ENCODE measurements at regions not wholly inside any gene's neighbourhood (a gene's known extent, or its start where the extent isn't known, plus 50 kb on each side); places are given as distances from the start of the nearest gene placed in this dataset.

DNA sequence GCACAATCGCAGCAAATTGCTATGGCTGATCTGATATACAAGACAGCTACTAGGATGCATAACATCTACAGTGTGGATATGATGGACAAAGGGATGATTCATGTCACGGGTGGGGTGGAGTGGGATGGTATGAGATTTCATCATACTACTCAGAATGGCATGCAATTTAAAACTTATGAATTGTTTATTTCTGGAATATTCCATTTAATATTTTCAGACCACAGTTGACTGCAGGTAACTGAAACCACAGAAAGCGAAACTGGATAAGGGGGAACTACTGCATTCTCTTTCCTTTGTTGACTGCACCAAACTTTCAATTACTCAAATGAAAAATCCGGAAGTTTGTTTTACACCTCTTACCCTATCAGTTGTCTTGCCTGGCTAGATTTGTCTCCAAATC lies 94.4 kb upstream of the NEUROD1 start:
- H3K4me3 ChIP-seq (ENCODE audit: low read length): no peak overlapping the region
- Mint-ChIP-seq H3K9me3 (peaks cover 0 to 5% (median 0%) of the 10 kb centered on the region in 11 donors), H3K27me3 (peaks cover 0 to 12% (median 6%) of the 10 kb centered on the region in 5 donors), H3K36me3 (peaks cover 0 to 3% (median 0%) of the 10 kb centered on the region in 5 donors), H3K4me3 (no peak overlapping the region), H3K4me1 (peaks cover 0 to 8% (median 0%) of the 10 kb centered on the region in 7 donors), H3K27ac (no peak overlapping the region)
- H3K27ac ChIP-seq (ENCODE audit: low read depth, low read length): no peak overlapping the region
- H3K4me1 ChIP-seq (ENCODE audit: control insufficient read depth in 2 of 2, insufficient read depth in 2 of 2, low read length in 2 of 2): no peaks in the 10 kb centered on the region
- no peak for DNase-seq
- no peak for ATAC-seq
- ChIA-PET POLR2A (no interaction called here), CTCF (no interaction called here)
- H3K36me3 ChIP-seq (ENCODE audit: control insufficient read depth in 2 of 3, insufficient read depth in 3 of 3, low read length in 3 of 3): no peaks in the 10 kb centered on the region
- intact Hi-C loops (cut with micrococcal nuclease): no loop called here
- H3K27me3 ChIP-seq (ENCODE audit: control insufficient read depth in 2 of 2, insufficient read depth in 2 of 2, low read length in 2 of 2): peaks cover 0 to 3% of the 10 kb centered on the region in 2 donors
- H3K9me3 ChIP-seq (ENCODE audit: control insufficient read depth in 2 of 3, low read length in 3 of 3): no peaks in the 10 kb centered on the region

DNA sequence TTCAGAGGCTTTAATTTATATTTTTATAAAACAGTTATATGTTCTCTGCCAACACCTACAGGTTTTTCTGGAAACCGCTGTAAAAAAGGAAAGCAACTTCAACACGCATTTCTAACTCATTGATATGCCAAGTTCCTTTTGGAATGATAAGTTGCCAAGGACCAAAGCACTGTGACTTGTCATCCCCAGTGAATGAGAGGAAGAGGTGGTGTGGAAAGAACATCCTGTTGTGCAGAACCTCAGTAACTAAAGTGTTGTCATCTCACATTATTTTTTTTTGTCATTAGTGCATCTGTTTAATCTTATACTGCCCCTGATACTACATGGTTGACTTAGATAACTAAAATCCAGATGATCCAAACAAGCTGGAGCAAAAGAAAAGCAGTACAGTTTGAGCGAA lies 96.0 kb upstream of the NEUROD1 start:
- peaks cover 0 to 12% (median 5%) of the 10 kb centered on the region in 5 donors for H3K27me3 Mint-ChIP-seq
- peaks cover 0 to 5% (median 0%) of the 10 kb centered on the region in 11 donors for H3K9me3 Mint-ChIP-seq
- CTCF ChIA-PET: no interaction called here
- intact Hi-C loops (cut with micrococcal nuclease): no loop called here
- peaks cover 0 to 3% (median 0%) of the 10 kb centered on the region in 5 donors for H3K36me3 Mint-ChIP-seq
- Histone ChIP-seq H3K27me3 (ENCODE audit: control insufficient read depth in 2 of 2, insufficient read depth in 2 of 2, low read length in 2 of 2) (peaks cover 0 to 3% of the 10 kb centered on the region in 2 donors), H3K4me1 (ENCODE audit: control insufficient read depth in 2 of 2, insufficient read depth in 2 of 2, low read length in 2 of 2) (no peaks in the 10 kb centered on the region), H3K36me3 (ENCODE audit: control insufficient read depth in 2 of 3, insufficient read depth in 3 of 3, low read length in 3 of 3) (no peaks in the 10 kb centered on the region), H3K27ac (ENCODE audit: low read depth, low read length) (no peak overlapping the region), H3K9me3 (ENCODE audit: control insufficient read depth in 2 of 3, low read length in 3 of 3) (no peaks in the 10 kb centered on the region), H3K4me3 (ENCODE audit: low read length) (no peak overlapping the region)
- ATAC-seq: no peak
- H3K4me3 Mint-ChIP-seq: no peak overlapping the region
- H3K4me1 Mint-ChIP-seq: peaks cover 0 to 14% (median 0%) of the 10 kb centered on the region in 7 donors
- no peak overlapping the region for H3K27ac Mint-ChIP-seq
- POLR2A ChIA-PET: no interaction called here
- DNase-seq: no peak

DNA sequence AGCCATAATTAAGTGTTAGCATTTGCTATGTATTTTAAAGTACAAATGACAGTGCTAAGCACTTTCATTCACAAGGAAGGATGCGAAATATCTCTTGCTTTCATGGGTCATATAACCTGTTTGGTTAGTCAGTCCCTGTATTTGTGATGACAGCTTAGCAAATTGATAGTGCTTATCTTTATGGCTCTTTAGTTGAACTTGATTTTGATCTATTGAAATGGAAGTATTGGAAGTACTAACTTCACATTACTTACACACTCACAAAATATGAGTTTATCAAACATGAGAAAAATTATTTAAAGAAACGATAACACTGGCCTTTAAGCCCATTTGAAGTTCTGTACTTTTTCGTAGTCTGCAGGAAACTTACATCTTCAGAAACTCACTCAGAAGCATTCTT lies 97.4 kb upstream of the NEUROD1 start:
- H3K4me3 ChIP-seq (ENCODE audit: low read length): no peak overlapping the region
- intact Hi-C loops (cut with micrococcal nuclease): no loop called here
- Mint-ChIP-seq H3K36me3 (peaks cover 0 to 3% (median 0%) of the 10 kb centered on the region in 5 donors), H3K4me1 (peaks cover 0 to 14% (median 0%) of the 10 kb centered on the region in 7 donors), H3K4me3 (no peak overlapping the region), H3K9me3 (peaks cover 0 to 5% (median 0%) of the 10 kb centered on the region in 11 donors), H3K27me3 (peaks cover 0 to 10% (median 7%) of the 10 kb centered on the region in 5 donors), H3K27ac (no peak overlapping the region)
- CTCF ChIA-PET: no interaction called here
- no peaks in the 10 kb centered on the region for H3K36me3 ChIP-seq (ENCODE audit: control insufficient read depth in 2 of 3, insufficient read depth in 3 of 3, low read length in 3 of 3)
- no peak for DNase-seq
- H3K4me1 ChIP-seq (ENCODE audit: control insufficient read depth in 2 of 2, insufficient read depth in 2 of 2, low read length in 2 of 2): no peaks in the 10 kb centered on the region
- no peaks in the 10 kb centered on the region for H3K27me3 ChIP-seq (ENCODE audit: control insufficient read depth in 2 of 2, insufficient read depth in 2 of 2, low read length in 2 of 2)
- POLR2A ChIA-PET: no interaction called here
- no peaks in the 10 kb centered on the region for H3K9me3 ChIP-seq (ENCODE audit: control insufficient read depth in 2 of 3, low read length in 3 of 3)
- no peak overlapping the region for H3K27ac ChIP-seq (ENCODE audit: low read depth, low read length)
- no peak for ATAC-seq

DNA sequence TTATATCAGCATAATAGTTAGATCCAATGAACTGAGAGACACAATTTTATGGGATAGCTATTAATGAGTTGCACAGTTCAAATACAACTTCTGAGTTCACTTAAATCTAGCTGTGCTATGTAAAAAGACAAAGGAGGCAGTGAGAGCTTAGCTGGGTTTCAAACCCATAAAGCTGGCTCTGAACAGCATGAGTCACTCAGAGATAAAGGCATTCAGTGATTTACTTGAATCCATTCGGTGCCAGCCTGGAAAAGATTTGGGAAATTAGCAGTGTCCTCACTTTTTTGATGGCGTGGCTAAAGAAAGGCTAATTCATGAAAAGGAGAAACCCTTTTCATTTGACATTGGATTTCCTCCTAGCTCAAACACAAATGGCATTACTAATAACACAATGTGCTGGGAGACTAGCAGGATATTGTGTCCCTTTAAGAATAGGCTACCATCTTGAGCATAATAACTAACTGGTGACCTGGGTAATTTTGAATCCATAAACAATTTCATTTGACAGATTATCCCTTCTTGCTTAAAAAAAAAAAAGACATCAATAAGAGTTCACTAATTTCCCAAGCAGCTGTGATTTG lies 98.4 kb upstream of the NEUROD1 start:
- Histone ChIP-seq H3K9me3 (ENCODE audit: control insufficient read depth in 2 of 3, low read length in 3 of 3) (no peaks in the 10 kb centered on the region), H3K27me3 (ENCODE audit: control insufficient read depth in 2 of 2, insufficient read depth in 2 of 2, low read length in 2 of 2) (no peaks in the 10 kb centered on the region), H3K4me1 (ENCODE audit: control insufficient read depth in 2 of 2, insufficient read depth in 2 of 2, low read length in 2 of 2) (no peaks in the 10 kb centered on the region), H3K27ac (ENCODE audit: low read depth, low read length) (no peak overlapping the region), H3K36me3 (ENCODE audit: control insufficient read depth in 2 of 3, insufficient read depth in 3 of 3, low read length in 3 of 3) (no peaks in the 10 kb centered on the region), H3K4me3 (ENCODE audit: low read length) (no peak overlapping the region)
- Mint-ChIP-seq H3K27ac (no peak overlapping the region), H3K4me3 (no peak overlapping the region), H3K27me3 (peaks cover 0 to 7% (median 2%) of the 10 kb centered on the region in 5 donors), H3K36me3 (no peaks in the 10 kb centered on the region), H3K9me3 (no peaks in the 10 kb centered on the region), H3K4me1 (peaks cover 0 to 12% (median 0%) of the 10 kb centered on the region in 7 donors)
- intact Hi-C loops (cut with micrococcal nuclease): no loop called here
- CTCF ChIA-PET: no interaction called here
- DNase-seq (no peak), ATAC-seq (no peak)
- POLR2A ChIA-PET: no interaction called here

DNA sequence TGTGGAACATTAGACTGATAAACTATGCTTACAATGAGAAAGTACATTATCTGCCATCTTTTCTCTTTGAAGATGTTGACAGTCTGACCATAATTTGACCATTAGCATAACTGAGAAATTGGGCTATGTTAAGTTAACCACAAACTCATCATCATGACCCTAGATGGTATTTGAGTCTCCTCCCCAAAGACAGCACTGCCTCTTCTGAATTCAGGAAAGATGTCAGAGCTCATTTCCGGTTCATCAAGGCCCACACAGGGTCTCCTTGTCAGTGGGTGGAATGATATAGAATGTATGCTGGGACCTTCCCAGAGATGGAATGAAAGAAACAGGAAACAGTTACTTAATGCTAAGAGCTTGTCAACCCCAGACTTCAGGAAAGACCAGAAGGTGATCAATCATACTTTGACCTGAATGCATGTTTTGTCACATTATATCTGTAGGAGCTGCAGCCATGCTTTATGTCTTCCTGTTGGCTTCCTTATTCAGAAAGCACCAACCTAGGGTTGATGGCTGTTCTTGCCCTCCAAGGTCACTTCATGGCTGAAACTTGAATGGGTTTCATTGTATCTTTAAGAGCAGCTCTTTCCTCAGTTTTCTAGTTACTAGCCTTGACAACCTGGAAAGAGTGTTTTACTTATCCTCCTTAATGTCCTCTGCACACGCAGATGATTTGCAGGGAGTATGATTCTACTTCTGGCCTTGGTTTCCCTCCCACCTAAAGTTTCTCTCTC lies 99.1 kb upstream of the NEUROD1 start:
- Histone ChIP-seq H3K9me3 (ENCODE audit: control insufficient read depth in 2 of 3, low read length in 3 of 3) (no peaks in the 10 kb centered on the region), H3K27me3 (ENCODE audit: control insufficient read depth in 2 of 2, insufficient read depth in 2 of 2, low read length in 2 of 2) (no peaks in the 10 kb centered on the region), H3K27ac (ENCODE audit: low read depth, low read length) (no peak overlapping the region), H3K4me3 (ENCODE audit: low read length) (no peak overlapping the region), H3K36me3 (ENCODE audit: control insufficient read depth in 2 of 3, insufficient read depth in 3 of 3, low read length in 3 of 3) (no peaks in the 10 kb centered on the region), H3K4me1 (ENCODE audit: control insufficient read depth in 2 of 2, insufficient read depth in 2 of 2, low read length in 2 of 2) (no peaks in the 10 kb centered on the region)
- DNase-seq (no peak), ATAC-seq (no peak)
- intact Hi-C loops (cut with micrococcal nuclease): no loop called here
- Mint-ChIP-seq H3K27me3 (peaks cover 0 to 5% (median 3%) of the 10 kb centered on the region in 5 donors), H3K9me3 (no peaks in the 10 kb centered on the region), H3K36me3 (no peaks in the 10 kb centered on the region), H3K27ac (no peak overlapping the region), H3K4me1 (peaks cover 0 to 12% (median 0%) of the 10 kb centered on the region in 7 donors), H3K4me3 (no peak overlapping the region)
- POLR2A ChIA-PET: no interaction called here
- CTCF ChIA-PET: no interaction called here

DNA sequence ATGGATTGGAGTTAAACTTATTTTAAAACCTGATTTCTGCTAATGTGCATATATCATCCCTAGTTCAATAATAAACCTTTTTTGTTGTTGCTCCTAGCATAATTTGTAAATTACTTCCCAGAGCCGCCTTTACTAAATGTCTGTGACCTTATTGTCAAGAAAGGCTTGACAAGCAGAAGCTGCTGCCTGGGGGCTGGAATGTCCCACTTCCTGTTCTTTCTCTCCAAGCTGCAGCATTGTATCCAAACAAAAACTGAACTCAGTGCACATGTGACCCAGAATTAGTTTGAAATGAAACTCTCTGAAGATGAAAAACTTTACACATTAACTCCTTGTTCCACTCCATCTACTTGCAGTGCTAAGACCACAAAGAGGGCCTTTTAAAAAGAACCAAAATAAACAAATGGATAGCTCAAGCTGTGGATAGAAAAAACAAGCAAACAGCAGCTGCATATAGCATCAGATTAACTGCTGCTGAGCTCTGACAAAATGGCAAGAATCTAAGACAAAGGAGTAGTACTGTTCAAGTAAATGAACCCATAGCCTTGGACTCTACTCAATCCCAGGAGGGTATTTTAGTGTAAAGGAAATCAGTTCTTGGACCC lies 99.8 kb upstream of the NEUROD1 start:
- H3K27ac ChIP-seq (ENCODE audit: low read depth, low read length): no peak overlapping the region
- no peak overlapping the region for H3K4me3 ChIP-seq (ENCODE audit: low read length)
- H3K36me3 Mint-ChIP-seq: no peaks in the 10 kb centered on the region
- ChIA-PET POLR2A (no interaction called here), CTCF (no interaction called here)
- no peaks in the 10 kb centered on the region for H3K9me3 Mint-ChIP-seq
- DNase-seq (no peak), ATAC-seq (no peak)
- H3K4me3 Mint-ChIP-seq: no peak overlapping the region
- no peaks in the 10 kb centered on the region for H3K4me1 ChIP-seq (ENCODE audit: control insufficient read depth in 2 of 2, insufficient read depth in 2 of 2, low read length in 2 of 2)
- H3K9me3 ChIP-seq (ENCODE audit: control insufficient read depth in 2 of 3, low read length in 3 of 3): no peaks in the 10 kb centered on the region
- no peaks in the 10 kb centered on the region for H3K27me3 ChIP-seq (ENCODE audit: control insufficient read depth in 2 of 2, insufficient read depth in 2 of 2, low read length in 2 of 2)
- H3K36me3 ChIP-seq (ENCODE audit: control insufficient read depth in 2 of 3, insufficient read depth in 3 of 3, low read length in 3 of 3): no peaks in the 10 kb centered on the region
- H3K27ac Mint-ChIP-seq: no peak overlapping the region
- intact Hi-C loops (cut with micrococcal nuclease): no loop called here
- H3K27me3 Mint-ChIP-seq: peaks cover 0 to 5% (median under 1%) of the 10 kb centered on the region in 5 donors
- peaks cover 0 to 9% (median 0%) of the 10 kb centered on the region in 7 donors for H3K4me1 Mint-ChIP-seq

Measured in naive thymus-derived CD4-positive, alpha-beta T cell (primary cell).